GM12891 (cell line): ENCODE measurements at regions not wholly inside any gene's neighbourhood (a gene's known extent, or its start where the extent isn't known, plus 50 kb on each side); places are given as distances from the start of the nearest gene placed in this dataset.

Source experiments
- DNase-seq: peaks from one replicate; pipeline ENCODE4 v3.0.0; 2011; ENCODE audit warnings: low spot score; ENCODE audit not compliant: insufficient read length
- FAIRE-seq: peaks from 2 replicates; lab custom pipeline; 2011; peaks lifted over from hg19 to GRCh38; lab: Jason Lieb, UNC
- PAX5 ChIP-seq: IDR thresholded peaks from 2 replicates; pipeline ENCODE4 v1.6.1; 2011; ENCODE audit warnings: low read length, moderate library complexity, mild to moderate bottlenecking; ENCODE audit not compliant: insufficient read depth, severe bottlenecking
- POLR2A ChIP-seq: IDR thresholded peaks from 2 replicates; pipeline ENCODE4 v1.6.1; 2011; ENCODE audit warnings: low read depth, low read length, control low read depth
- POLR2AphosphoS5 ChIP-seq: IDR thresholded peaks from 2 replicates; pipeline ENCODE4 v1.6.1; 2011; ENCODE audit warnings: low read depth, low read length, control low read depth
- POU2F2 ChIP-seq: IDR thresholded peaks from 2 replicates; pipeline ENCODE4 v1.6.1; 2011; ENCODE audit warnings: low read depth, mild to moderate bottlenecking, control low read depth, low read length, moderate library complexity
- SPI1 ChIP-seq: IDR thresholded peaks from 2 replicates; pipeline ENCODE4 v1.6.1; 2011; ENCODE audit warnings: low read depth, low read length, control low read depth
- TAF1 ChIP-seq: IDR thresholded peaks from 2 replicates; pipeline ENCODE4 v1.6.1; 2011; ENCODE audit warnings: low read depth, low read length, control low read depth

GRCh38 chr7:67875558-67875957 is 878.9 kb downstream of the TYW1 start:
- TF ChIP-seq PAX5 (no peak), POLR2A (no peak), POU2F2 (no peak), SPI1 (no peak), TAF1 (no peak), POLR2AphosphoS5 (no peak)
- FAIRE-seq (no peak), DNase-seq (no peak)

DNA sequence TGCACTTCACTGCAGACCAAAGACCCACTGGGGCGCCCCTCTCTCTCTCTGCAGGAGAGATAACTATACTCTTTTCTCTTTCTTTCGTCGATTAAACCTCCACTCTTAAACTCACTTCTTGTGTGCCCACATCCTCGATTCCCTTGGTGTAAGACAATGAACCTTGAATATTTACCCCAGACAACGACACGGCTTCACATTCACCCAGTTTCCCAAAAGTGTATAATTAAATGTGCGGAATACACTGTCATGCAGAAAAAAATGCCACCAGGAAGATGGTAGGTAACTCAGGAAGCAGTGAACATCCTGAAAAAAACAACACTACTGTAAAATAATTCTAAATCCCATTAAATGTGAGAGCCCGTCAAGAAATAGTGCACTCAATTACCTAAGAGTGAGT is 882.2 kb downstream of the TYW1 start:
- TF ChIP-seq SPI1 (no peak), TAF1 (no peak), POLR2AphosphoS5 (no peak), POU2F2 (no peak), POLR2A (no peak), PAX5 (no peak)
- FAIRE-seq = no peak
- DNase-seq = no peak

GRCh38 chr7:67882843-67883242 is 886.2 kb downstream of the TYW1 start:
- FAIRE-seq (no peak), DNase-seq (no peak)
- TF ChIP-seq PAX5 = no peak
- TF ChIP-seq POLR2A = no peak
- TF ChIP-seq SPI1 = no peak
- TF ChIP-seq TAF1 = no peak
- no peak for TF ChIP-seq POLR2AphosphoS5
- no peak for TF ChIP-seq POU2F2

GRCh38 chr7:67890316-67890715 is 893.7 kb downstream of the TYW1 start:
- no peak for FAIRE-seq
- no peak for DNase-seq
- TF ChIP-seq TAF1 (no peak), POU2F2 (no peak), SPI1 (no peak), PAX5 (no peak), POLR2AphosphoS5 (no peak)

DNA sequence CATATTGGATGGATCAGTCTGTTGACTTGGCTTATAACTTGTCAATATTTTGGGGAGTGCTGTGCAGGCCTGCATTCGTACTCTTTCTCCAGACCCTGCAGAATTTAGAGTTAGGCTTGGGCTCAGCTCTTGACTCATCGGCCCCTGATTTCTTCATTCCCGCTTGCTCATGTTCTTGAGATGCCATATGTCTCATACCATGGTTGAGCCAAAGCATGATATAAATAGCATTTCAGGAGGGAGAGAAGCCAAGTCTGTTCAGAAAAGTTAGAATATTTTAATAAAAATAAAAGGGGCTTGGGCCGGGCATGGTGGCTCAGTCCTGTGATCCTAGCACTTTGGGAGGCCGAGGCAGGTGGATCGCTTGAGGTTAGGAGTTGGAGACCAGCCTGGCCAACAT is 898.1 kb downstream of the TYW1 start:
- no peak for DNase-seq
- no peak for FAIRE-seq
- TF ChIP-seq POU2F2 = no peak
- TF ChIP-seq TAF1 = no peak
- TF ChIP-seq POLR2A = no peak
- no peak for TF ChIP-seq PAX5
- TF ChIP-seq POLR2AphosphoS5 = no peak
- TF ChIP-seq SPI1 = no peak

GRCh38 chr7:67896721-67897120 is 900.1 kb downstream of the TYW1 start:
- DNase-seq = no peak
- no peak for TF ChIP-seq TAF1
- no peak for TF ChIP-seq POLR2A
- TF ChIP-seq PAX5 = no peak
- no peak for TF ChIP-seq POLR2AphosphoS5
- TF ChIP-seq SPI1 = no peak
- TF ChIP-seq POU2F2 = no peak

GRCh38 chr7:67900456-67900855 is 903.8 kb downstream of the TYW1 start:
- DNase-seq (no peak), FAIRE-seq (no peak)
- TF ChIP-seq PAX5 (no peak), POU2F2 (no peak), POLR2AphosphoS5 (no peak)

More at GRCh38 chr7:67896721-67897120, 900.1 kb downstream of the TYW1 start:
- no peak for FAIRE-seq

GRCh38 chr7:67901808-67902480 is 905.3 kb downstream of the TYW1 start:
- TF ChIP-seq POLR2A = no peak
- no peak for TF ChIP-seq PAX5
- no peak for TF ChIP-seq SPI1
- no peak for TF ChIP-seq POU2F2
- TF ChIP-seq POLR2AphosphoS5 = no peak
- no peak for TF ChIP-seq TAF1
- FAIRE-seq = no peak
- DNase-seq = no peak

DNA sequence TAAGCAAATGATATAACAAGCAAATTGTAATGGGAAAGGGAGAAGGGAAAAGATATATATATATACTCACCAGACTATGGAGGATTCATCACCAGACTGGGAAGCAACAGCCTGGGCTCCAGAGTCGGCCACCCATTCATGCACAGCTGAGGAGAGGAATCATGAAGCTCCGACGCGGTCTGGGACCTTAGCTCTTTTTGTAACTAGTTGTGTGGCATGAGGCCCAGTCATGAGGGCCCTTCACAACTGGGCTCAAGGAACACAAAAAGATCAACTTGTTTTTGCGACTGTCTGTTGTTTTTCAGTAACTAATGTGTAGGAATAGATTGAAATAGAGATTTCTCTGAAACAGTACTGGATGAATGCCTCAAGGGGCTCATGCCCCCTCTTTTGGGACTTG is 911.2 kb downstream of the TYW1 start:
- FAIRE-seq (no peak), DNase-seq (no peak)

DNA sequence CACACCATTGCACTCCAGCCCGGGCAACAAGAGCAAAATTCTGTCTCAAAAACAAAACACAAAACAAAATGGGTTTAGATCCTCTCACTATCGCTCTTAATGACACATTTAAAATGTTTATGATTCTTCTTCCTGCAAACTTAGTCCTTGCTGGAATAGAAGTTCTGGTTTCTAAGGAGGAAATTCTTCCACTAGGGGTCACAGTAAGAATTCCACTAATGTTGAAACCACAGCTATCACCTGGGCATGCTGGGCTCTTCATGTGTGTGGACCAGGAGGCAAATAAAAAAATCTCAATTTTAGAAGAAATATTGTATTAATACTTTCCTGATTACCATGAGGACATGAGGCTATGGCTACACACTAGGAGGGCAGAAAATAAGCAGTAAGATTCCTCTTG is 915.8 kb downstream of the TYW1 start:
- FAIRE-seq (no peak), DNase-seq (no peak)
- TF ChIP-seq POLR2AphosphoS5 = no peak
- TF ChIP-seq POLR2A = no peak
- no peak for TF ChIP-seq TAF1
- TF ChIP-seq POU2F2 = no peak
- no peak for TF ChIP-seq SPI1
- TF ChIP-seq PAX5 = no peak

More for the DNA sequence above, 911.2 kb downstream of the TYW1 start:
- TF ChIP-seq POLR2AphosphoS5 = no peak
